Fibroblast of pulmonary artery (primary cell): ENCODE measurements at regions not wholly inside any gene's neighbourhood (a gene's known extent, or its start where the extent isn't known, plus 50 kb on each side); places are given as distances from the start of the nearest gene placed in this dataset.
A peak's percentile ranks its signal among the peaks of the same experiment; 100 is the strongest.

Source experiments
- DNase-seq: peaks from one replicate; pipeline ENCODE4 v3.0.0-alpha.2; 2010; ENCODE audit warnings: low read depth
- H3K4me3 ChIP-seq: replicated peaks from 2 replicates; pipeline ENCODE4 v1.5.1; 2011; ENCODE audit warnings: low read depth, mild to moderate bottlenecking, control low read depth, low read length, moderate library complexity
- CTCF ChIP-seq: IDR thresholded peaks from 2 replicates; pipeline ENCODE4 v1.5.1; 2011; ENCODE audit warnings: mild to moderate bottlenecking, control low read depth, low read length, inconsistent platforms; ENCODE audit errors: missing control alignments

GRCh38 chr2:166831930-166832329, 56.4 kb upstream of the XIRP2 start:
- no peak overlapping the region for H3K4me3 ChIP-seq
- peak; percentile 2 for DNase-seq
- no peak for TF ChIP-seq CTCF

- no peak overlapping the region for H3K4me3 ChIP-seq
- DNase-seq = no peak
- TF ChIP-seq CTCF = no peak
Measured at GRCh38 chr2:166825914-166826313, 62.4 kb upstream of the XIRP2 start.

GRCh38 chr2:166814335-166814734, 73.9 kb upstream of the XIRP2 start:
- no peak overlapping the region for H3K4me3 ChIP-seq
- DNase-seq = no peak
- TF ChIP-seq CTCF = no peak

- DNase-seq = no peak
- H3K4me3 ChIP-seq = no peak overlapping the region
- TF ChIP-seq CTCF = no peak
Measured at GRCh38 chr2:166812166-166812891, 76.0 kb upstream of the XIRP2 start.

GRCh38 chr2:166805753-166806152, 82.5 kb upstream of the XIRP2 start:
- no peak for DNase-seq
- no peak for TF ChIP-seq CTCF
- no peak overlapping the region for H3K4me3 ChIP-seq

- H3K4me3 ChIP-seq = no peak overlapping the region
- peak; percentile 2 for DNase-seq
- no peak for TF ChIP-seq CTCF
Measured at GRCh38 chr2:166803373-166804000, 84.8 kb upstream of the XIRP2 start.

GRCh38 chr2:166802475-166802874, 85.8 kb upstream of the XIRP2 start:
- no peak overlapping the region for H3K4me3 ChIP-seq
- no peak for TF ChIP-seq CTCF
- no peak for DNase-seq
